Endothelial cell of umbilical vein (primary cell): ENCODE measurements at regions not wholly inside any gene's neighbourhood (a gene's known extent, or its start where the extent isn't known, plus 50 kb on each side); places are given as distances from the start of the nearest gene placed in this dataset.

Source experiments
- BruUV-seq: library from RNA; stranded (reverse); fragments of 400-500 nt; replicated peaks from 2 replicates; lab custom pipeline; 2021; lab: Mats Ljungman, UMichigan
- CTCF ChIA-PET: fragments of 300-600, 350-600 bp; sonication (Branson Sonifier 250); formaldehyde crosslinking; loops from one replicate; lab custom pipeline; 2021; ENCODE audit warnings: antibody characterized with exemption, inconsistent platforms; lab: Charles Lee
- POLR2A ChIA-PET: fragments of 300-600, 350-600 bp; sonication (Branson Sonifier 250); formaldehyde crosslinking; loops from one replicate; lab custom pipeline; 2021; ENCODE audit warnings: antibody characterized with exemption, inconsistent platforms; lab: Charles Lee
- DNase-seq: peaks from one replicate; pipeline ENCODE4 v3.0.0-alpha.2; 2011; ENCODE audit warnings: low read depth, low spot score
- FAIRE-seq: peaks from 2 replicates; lab custom pipeline; 2011; peaks lifted over from hg19 to GRCh38; lab: Jason Lieb, UNC
- H2AFZ ChIP-seq: 2 replicates; pipeline ENCODE4 v1.6.0; 2012; ENCODE audit warnings: low read depth, low read length, control low read depth, inconsistent platforms
- H3K27ac ChIP-seq: 2 replicates; pipeline ENCODE4 v1.5.1; 2011; ENCODE audit warnings: low read depth, mild to moderate bottlenecking, control low read depth, low read length, moderate library complexity; ENCODE audit not compliant: insufficient read depth
- H3K27me3 ChIP-seq, 2 experiments: 2 replicates each; pipeline versions ENCODE4 v1.6.0 to v1.6.1; 2011; ENCODE audit warnings: low read length in 2 of 2, mixed read lengths in 1 of 2; ENCODE audit not compliant: control insufficient read depth in 2 of 2, insufficient read depth in 2 of 2
- H3K36me3 ChIP-seq, 2 experiments: 2 replicates in 1 of 2; 3 replicates in 1 of 2; pipeline ENCODE4 v1.5.1; 2011; ENCODE audit warnings: low read length in 2 of 2, mild to moderate bottlenecking in 1 of 2, moderate library complexity in 1 of 2; ENCODE audit not compliant: control insufficient read depth in 2 of 2, insufficient read depth in 2 of 2; ENCODE audit errors: extremely low read depth in 1 of 2
- H3K4me1 ChIP-seq: 3 replicates; pipeline ENCODE4 v1.5.1; 2011; ENCODE audit warnings: mild to moderate bottlenecking, low read length; ENCODE audit not compliant: control insufficient read depth, insufficient read depth; ENCODE audit errors: extremely low read depth
- H3K4me2 ChIP-seq: 2 replicates; pipeline ENCODE4 v1.6.1; 2011; ENCODE audit warnings: low read length, control low read depth, mixed read lengths; ENCODE audit not compliant: insufficient read depth
- H3K4me3 ChIP-seq, 3 experiments: fragments of 200-600 bp in 1 of 3; sonication (generic), shearing (Covaris generic) in 1 of 3; replicated peaks in 1 of 3; 2 replicates each; pipeline ENCODE4 v1.5.1; 2011 to 2016; ENCODE audit warnings: control low read depth in 3 of 3, low read length in 3 of 3, mild to moderate bottlenecking in 2 of 3, inconsistent platforms in 1 of 3, low read depth in 1 of 3, moderate library complexity in 1 of 3; ENCODE audit not compliant: insufficient read depth in 1 of 3
- H3K79me2 ChIP-seq: 2 replicates; pipeline ENCODE4 v1.6.0; 2012; ENCODE audit warnings: low read length, inconsistent platforms; ENCODE audit not compliant: control insufficient read depth, insufficient read depth
- H3K9ac ChIP-seq: replicated peaks from 2 replicates; pipeline ENCODE3; 2011; ENCODE audit warnings: low read length, control low read depth; ENCODE audit not compliant: insufficient read depth; ENCODE audit errors: extremely low read depth
- H3K9me1 ChIP-seq: replicated peaks from 3 replicates; pipeline ENCODE4 v1.6.0; 2011; ENCODE audit warnings: mild to moderate bottlenecking, low read length; ENCODE audit not compliant: control insufficient read depth, insufficient read depth; ENCODE audit errors: extremely low read depth
- H3K9me3 ChIP-seq: replicated peaks from 2 replicates; pipeline ENCODE4 v1.5.1; 2012; ENCODE audit warnings: low read length, inconsistent platforms; ENCODE audit not compliant: control insufficient read depth, insufficient read depth
- H4K20me1 ChIP-seq: replicated peaks from 2 replicates; pipeline ENCODE3; 2011; ENCODE audit warnings: mild to moderate bottlenecking, low read length; ENCODE audit not compliant: control insufficient read depth, insufficient read depth; ENCODE audit errors: extremely low read depth
- EZH2 ChIP-seq: IDR thresholded peaks from 2 replicates; pipeline ENCODE4 v1.6.1; 2012; ENCODE audit warnings: borderline replicate concordance, low read depth, mild to moderate bottlenecking, moderate library complexity, low read length, inconsistent platforms; ENCODE audit not compliant: severe bottlenecking
- FOS ChIP-seq: IDR thresholded peaks from 2 replicates; pipeline ENCODE4 v1.6.1; 2011; ENCODE audit warnings: mild to moderate bottlenecking, low read length, moderate library complexity, borderline replicate concordance; ENCODE audit not compliant: insufficient read depth
- GATA2 ChIP-seq: IDR thresholded peaks from 2 replicates; pipeline ENCODE4 v1.7.0; 2011; ENCODE audit warnings: low read depth, mild to moderate bottlenecking, moderate library complexity, mixed read lengths, low read length; ENCODE audit not compliant: insufficient read length, insufficient read depth
- JUN ChIP-seq: IDR thresholded peaks from 2 replicates; pipeline ENCODE4 v1.6.1; 2011; ENCODE audit warnings: borderline replicate concordance, low read depth; ENCODE audit not compliant: insufficient read length, insufficient read depth
- MYC ChIP-seq: IDR thresholded peaks from one replicate; pipeline ENCODE4 v1.6.1; 2011; ENCODE audit warnings: mild to moderate bottlenecking, low read depth, low read length
- POLR2A ChIP-seq: IDR thresholded peaks from 2 replicates; pipeline ENCODE4 v1.6.1; 2012; ENCODE audit warnings: low read depth, mild to moderate bottlenecking, control low read depth, low read length
- POLR2AphosphoS5 ChIP-seq: IDR thresholded peaks from 2 replicates; pipeline ENCODE4 v1.6.1; 2012; ENCODE audit warnings: low read depth, mild to moderate bottlenecking, control low read depth, low read length, moderate library complexity; ENCODE audit not compliant: insufficient read depth
- dilution Hi-C: fragments of 300-500 bp; cut with MboI; formaldehyde crosslinking; loops from one replicate; pipeline ENCODE4 v1.15.0; 2019; ENCODE audit warnings: low sequenced_read_pairs; ENCODE audit not compliant: extremely low pct_ligation_motif_present
- intact Hi-C: fragments of 100-400 bp; cut with micrococcal nuclease; formaldehyde crosslinking; loops from one replicate; pipeline ENCODE4 v1.10.0; 2022
- TF ChIP-seq, protein P1 (sequence below), 2 donors: IDR thresholded peaks; 1 replicate in 1 of 2; 2 replicates in 1 of 2; pipeline ENCODE4 v1.5.1; 2011; ENCODE audit warnings: low read length in 2 of 2, mild to moderate bottlenecking in 2 of 2, moderate library complexity in 2 of 2, control low read depth in 1 of 2, inconsistent platforms in 1 of 2, low read depth in 1 of 2; ENCODE audit not compliant: insufficient read depth in 1 of 2; ENCODE audit errors: extremely low read depth in 1 of 2
- TF ChIP-seq, protein P2 (sequence below): IDR thresholded peaks from 2 replicates; pipeline ENCODE4 v1.6.1; 2011; ENCODE audit not compliant: insufficient read depth, insufficient read length

- Histone ChIP-seq H3K9me1 (no peaks in the 10 kb centered on the region), H3K79me2 (no peaks in the 10 kb centered on the region), H3K4me2 (peak overlapping the region; percentile 39), H3K4me1 (peaks cover 19% of the 10 kb centered on the region), H3K9ac (peak overlapping the region; percentile 30), H3K27ac (peak overlapping the region; percentile 52), H3K4me3 (peak overlapping the region in 1 of 3 experiments; percentile 15), H3K27me3 (no peaks in the 10 kb centered on the region), H2AFZ (peak overlapping the region; percentile 67), H3K9me3 (no peaks in the 10 kb centered on the region), H4K20me1 (no peaks in the 10 kb centered on the region), H3K36me3 (no peaks in the 10 kb centered on the region)
- intact Hi-C loops (loop anchor here (5.0 kb wide), 2 partner anchors 263 to 333 kb away; partner anchors contain the start of gene RASSF8), dilution Hi-C loops (no loop called here)
- peak; percentile 88 for DNase-seq
- BruUV-seq: no TSS peak
- POLR2A ChIA-PET: no interaction called here
- TF ChIP-seq, protein P1, sequence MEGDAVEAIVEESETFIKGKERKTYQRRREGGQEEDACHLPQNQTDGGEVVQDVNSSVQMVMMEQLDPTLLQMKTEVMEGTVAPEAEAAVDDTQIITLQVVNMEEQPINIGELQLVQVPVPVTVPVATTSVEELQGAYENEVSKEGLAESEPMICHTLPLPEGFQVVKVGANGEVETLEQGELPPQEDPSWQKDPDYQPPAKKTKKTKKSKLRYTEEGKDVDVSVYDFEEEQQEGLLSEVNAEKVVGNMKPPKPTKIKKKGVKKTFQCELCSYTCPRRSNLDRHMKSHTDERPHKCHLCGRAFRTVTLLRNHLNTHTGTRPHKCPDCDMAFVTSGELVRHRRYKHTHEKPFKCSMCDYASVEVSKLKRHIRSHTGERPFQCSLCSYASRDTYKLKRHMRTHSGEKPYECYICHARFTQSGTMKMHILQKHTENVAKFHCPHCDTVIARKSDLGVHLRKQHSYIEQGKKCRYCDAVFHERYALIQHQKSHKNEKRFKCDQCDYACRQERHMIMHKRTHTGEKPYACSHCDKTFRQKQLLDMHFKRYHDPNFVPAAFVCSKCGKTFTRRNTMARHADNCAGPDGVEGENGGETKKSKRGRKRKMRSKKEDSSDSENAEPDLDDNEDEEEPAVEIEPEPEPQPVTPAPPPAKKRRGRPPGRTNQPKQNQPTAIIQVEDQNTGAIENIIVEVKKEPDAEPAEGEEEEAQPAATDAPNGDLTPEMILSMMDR (IDR thresholded peaks at IDR 0.05; ENCODE audit: extremely low read depth in 1 of 2, insufficient read depth in 1 of 2, low read depth in 1 of 2, low read length in 2 of 2): no peak
- no peak for TF ChIP-seq MYC
- TF ChIP-seq POLR2AphosphoS5: no peak
- peak; percentile 61 for TF ChIP-seq JUN
- TF ChIP-seq POLR2A: no peak
- TF ChIP-seq, protein P2, sequence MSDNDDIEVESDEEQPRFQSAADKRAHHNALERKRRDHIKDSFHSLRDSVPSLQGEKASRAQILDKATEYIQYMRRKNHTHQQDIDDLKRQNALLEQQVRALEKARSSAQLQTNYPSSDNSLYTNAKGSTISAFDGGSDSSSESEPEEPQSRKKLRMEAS: no peak
- peak; percentile 89 for TF ChIP-seq FOS
- peak; percentile 98 for TF ChIP-seq GATA2
- no peak for TF ChIP-seq EZH2
- CTCF ChIA-PET: interaction anchor here (4.6 kb wide), 1 partner anchor 11 kb away, joined by 17 read pairs; no protein-coding TSS in a partner anchor
- FAIRE-seq: peak; percentile 96
Measured at GRCh38 chr12:25694072-25694471, 141.0 kb upstream of the LMNTD1 start.
